NCI-H187 treated with DMSO at 0.1 percent for 48 hours (cell line): ENCODE measurements at regions not wholly inside any gene's neighbourhood (a gene's known extent, or its start where the extent isn't known, plus 50 kb on each side); places are given as distances from the start of the nearest gene placed in this dataset.
A peak's percentile ranks its signal among the peaks of the same experiment; 100 is the strongest.

Experiments used
- DNase-seq: peaks from one replicate; lab custom pipeline; 2025; lab: John Stamatoyannopoulos, UW

GRCh38 chr13:95352486-95352885, 51.2 kb upstream of the ABCC4 start:
- no peak for DNase-seq

- no peak for DNase-seq
These were observed 52.9 kb upstream of the ABCC4 start for GRCh38 chr13:95354156-95354555.

- DNase-seq, result no peak
These were observed 53.6 kb upstream of the ABCC4 start for GRCh38 chr13:95354680-95355487.

GRCh38 chr13:95355494-95355893, 54.2 kb upstream of the ABCC4 start:
- DNase-seq, result no peak

- DNase-seq, result no peak
These were observed 55.7 kb upstream of the ABCC4 start for GRCh38 chr13:95356916-95357315.

- DNase-seq, result no peak
These were observed 56.6 kb upstream of the ABCC4 start for GRCh38 chr13:95357875-95358274.

- DNase-seq, result no peak
These were observed 58.8 kb upstream of the ABCC4 start for GRCh38 chr13:95360052-95360451.

- no peak for DNase-seq
These were observed 59.3 kb upstream of the ABCC4 start for GRCh38 chr13:95360464-95361097.

GRCh38 chr13:95361686-95362085, 60.4 kb upstream of the ABCC4 start:
- no peak for DNase-seq

- DNase-seq, result no peak
These were observed 61.4 kb upstream of the ABCC4 start for GRCh38 chr13:95362666-95363065.

GRCh38 chr13:95367309-95367843, 66.1 kb upstream of the ABCC4 start:
- no peak for DNase-seq

GRCh38 chr13:95368998-95369397, 67.7 kb upstream of the ABCC4 start:
- no peak for DNase-seq

- no peak for DNase-seq
These were observed 74.5 kb upstream of the ABCC4 start for GRCh38 chr13:95375706-95376105.

GRCh38 chr13:95378603-95379002, 77.4 kb upstream of the ABCC4 start:
- DNase-seq, result no peak

GRCh38 chr13:95380468-95381211, 79.4 kb upstream of the ABCC4 start:
- peak; percentile 28 for DNase-seq

- no peak for DNase-seq
These were observed 79.9 kb upstream of the ABCC4 start for GRCh38 chr13:95381212-95381527.

GRCh38 chr13:95382411-95382810, 81.2 kb upstream of the ABCC4 start:
- DNase-seq, result no peak

GRCh38 chr13:95382916-95383315, 81.7 kb upstream of the ABCC4 start:
- DNase-seq, result no peak

- no peak for DNase-seq
These were observed 84.1 kb upstream of the ABCC4 start for GRCh38 chr13:95385373-95385772.

- DNase-seq, result no peak
These were observed 84.5 kb upstream of the ABCC4 start for GRCh38 chr13:95385798-95386197.

- DNase-seq, result no peak
These were observed 85.1 kb upstream of the ABCC4 start for GRCh38 chr13:95386370-95386769.

- DNase-seq, result no peak
These were observed 86.5 kb upstream of the ABCC4 start for GRCh38 chr13:95387733-95388207.
